ENCODE measurements at regions not wholly inside any gene's neighbourhood (a gene's known extent, or its start where the extent isn't known, plus 50 kb on each side); places are given as distances from the start of the nearest gene placed in this dataset.
"Not testable (repeated sequence)": the region's sequence is repeated elsewhere in the genome, so short reads cannot be mapped to it uniquely, and the experiment has no call there.

DNA sequence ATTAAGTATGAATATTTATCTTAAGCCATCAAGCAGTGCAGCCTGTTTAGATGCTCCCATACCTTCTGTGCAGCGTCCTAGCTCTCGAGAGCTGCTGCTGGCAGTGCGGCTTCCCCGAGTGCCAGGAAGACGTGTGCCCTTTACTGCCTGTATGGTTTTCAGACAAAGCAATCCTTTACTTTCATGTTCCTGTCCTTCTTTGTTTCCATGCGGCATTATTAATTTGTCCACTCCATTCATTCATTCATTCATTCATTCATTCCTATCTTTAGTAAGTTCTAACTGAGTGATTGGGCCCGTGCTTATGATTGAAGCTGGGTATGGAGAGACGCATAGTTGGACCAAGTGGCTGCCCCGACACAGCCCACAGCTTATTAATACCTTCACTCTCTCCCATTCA, 446.6 kb upstream of the HNRNPA3 start:
- DNase-seq (ENCODE audit: low read depth): no peak

GRCh38 chr2:176768185-176768584, 444.4 kb upstream of the HNRNPA3 start:
- no peak for DNase-seq (ENCODE audit: low read depth)

DNA sequence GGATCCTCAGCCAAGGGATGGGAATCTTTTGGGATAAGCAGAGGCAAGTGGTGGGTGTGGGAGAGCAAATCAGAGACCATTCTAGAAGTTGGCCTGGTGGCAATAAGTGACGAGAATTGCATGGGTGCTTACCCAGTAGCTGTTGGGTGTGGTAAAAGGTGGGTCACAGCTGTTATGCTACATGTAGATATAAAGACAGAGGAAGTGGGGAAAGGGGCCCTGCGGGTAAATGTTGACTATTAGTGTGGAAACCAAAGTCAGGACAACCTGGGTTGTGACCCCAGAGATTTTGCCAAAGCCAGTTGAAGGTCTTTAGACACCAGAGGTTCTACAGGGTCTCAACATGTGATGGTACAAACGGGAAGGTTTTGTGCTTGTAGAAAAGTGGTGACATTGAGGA, 443.6 kb upstream of the HNRNPA3 start:
- no peak for DNase-seq (ENCODE audit: low read depth)

- DNase-seq (ENCODE audit: low read depth): no peak
Measured at GRCh38 chr2:176769499-176770370, 442.9 kb upstream of the HNRNPA3 start.

DNA sequence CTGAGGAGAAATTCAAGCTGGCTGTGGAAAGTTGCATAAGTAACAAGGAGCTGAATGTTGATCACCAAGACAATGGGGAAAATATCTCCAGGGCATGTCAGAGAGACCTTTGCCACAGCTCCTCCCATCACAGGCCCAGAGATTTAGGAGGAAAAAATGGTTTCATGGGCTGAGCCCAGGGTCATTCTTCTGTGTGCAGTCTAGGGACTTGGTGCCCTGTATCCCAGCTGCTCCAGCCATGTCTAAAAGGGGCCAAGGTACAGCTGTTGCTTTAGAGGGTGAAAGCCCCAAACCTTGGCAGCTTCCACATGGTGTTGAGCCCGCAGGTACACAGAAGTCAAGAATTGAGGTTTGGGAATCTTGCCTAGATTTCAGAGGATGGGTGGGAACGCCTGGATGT, 439.8 kb upstream of the HNRNPA3 start:
- no peak for DNase-seq (ENCODE audit: low read depth)

- DNase-seq (ENCODE audit: low read depth): no peak
Measured at GRCh38 chr2:176774766-176775451, 437.7 kb upstream of the HNRNPA3 start.

- no peak for DNase-seq (ENCODE audit: low read depth)
Measured at GRCh38 chr2:176777262-176777661, 435.3 kb upstream of the HNRNPA3 start.

GRCh38 chr2:176779917-176780316, 432.7 kb upstream of the HNRNPA3 start:
- no peak for DNase-seq (ENCODE audit: low read depth)

DNA sequence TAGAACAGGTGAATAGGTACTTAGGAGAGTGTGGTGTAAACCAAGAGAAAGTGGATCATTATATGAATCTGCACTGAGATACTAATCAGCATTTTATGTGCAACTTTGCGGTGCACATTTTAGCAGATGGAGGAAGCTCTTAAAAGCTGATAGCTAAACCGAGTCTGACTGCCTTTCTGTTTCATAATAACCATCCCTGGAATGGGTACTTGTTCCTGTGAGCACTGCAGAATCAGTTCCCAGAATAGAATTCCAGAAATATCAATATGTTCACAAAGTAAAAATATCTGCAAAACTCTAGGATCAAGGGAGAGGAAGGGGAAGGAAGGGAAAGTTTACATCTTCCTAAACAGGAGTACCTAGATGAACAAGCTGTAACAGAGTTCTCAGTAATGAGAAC, 432.2 kb upstream of the HNRNPA3 start:
- no peak for DNase-seq (ENCODE audit: low read depth)

DNA sequence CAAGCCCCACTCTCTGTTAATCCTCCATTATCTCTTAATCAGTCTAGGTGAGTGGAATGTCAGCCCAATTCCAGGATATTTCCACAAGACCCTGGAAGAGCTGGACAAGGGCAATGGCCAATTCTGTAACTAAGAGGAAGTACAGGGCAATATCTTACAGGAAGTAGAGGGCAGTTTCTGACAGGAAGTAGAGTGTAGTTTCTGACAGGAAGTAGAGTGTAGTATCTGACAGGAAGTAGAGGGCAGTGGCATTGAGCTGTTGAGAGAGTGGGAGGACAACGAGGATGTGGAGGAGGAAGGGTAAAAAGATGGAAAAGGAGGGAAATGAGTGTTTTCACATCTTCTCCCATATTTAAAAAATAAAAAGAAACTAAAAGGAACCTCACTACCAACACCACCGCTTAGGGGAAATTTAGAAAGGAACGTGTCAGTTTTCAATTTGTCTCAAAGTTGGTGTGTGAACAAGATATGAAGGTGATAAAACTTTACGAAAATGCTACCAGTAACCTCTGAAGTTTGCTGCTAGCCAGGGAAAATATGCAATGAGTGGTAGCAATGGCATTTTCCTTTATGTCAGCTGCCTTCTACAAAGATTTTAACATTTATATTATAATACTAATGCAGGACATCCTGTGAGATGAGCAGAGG, 430.9 kb upstream of the HNRNPA3 start:
- no peak for DNase-seq (ENCODE audit: low read depth)

- DNase-seq (ENCODE audit: low read depth): no peak
Measured at GRCh38 chr2:176784633-176785200, 427.9 kb upstream of the HNRNPA3 start.

GRCh38 chr2:176789751-176790150, 422.8 kb upstream of the HNRNPA3 start:
- no peak for DNase-seq (ENCODE audit: low read depth)

- DNase-seq (ENCODE audit: low read depth): no peak
Measured at GRCh38 chr2:176790468-176790867, 422.1 kb upstream of the HNRNPA3 start.

- DNase-seq (ENCODE audit: low read depth): no peak
Measured at GRCh38 chr2:176793792-176794191, 418.8 kb upstream of the HNRNPA3 start.

DNA sequence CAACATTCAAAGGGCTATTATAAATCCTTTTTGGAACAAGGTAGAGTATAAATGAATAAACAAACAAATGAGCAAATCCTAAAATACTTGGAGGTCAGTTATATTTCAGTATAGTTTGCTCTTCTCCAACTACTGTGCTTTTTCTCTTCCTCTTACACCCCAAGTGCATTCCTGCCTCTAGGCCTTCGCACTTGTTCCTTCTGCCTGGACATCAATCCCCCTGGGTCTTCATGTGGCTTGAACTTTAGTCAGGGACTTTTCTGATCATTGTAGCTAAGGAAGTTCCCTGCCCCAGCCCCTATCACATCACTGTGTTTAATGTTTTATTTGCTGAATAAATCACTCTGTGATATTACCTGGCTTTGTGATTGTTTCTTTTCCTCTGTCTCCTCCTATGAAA, 418.2 kb upstream of the HNRNPA3 start:
- DNase-seq (ENCODE audit: low read depth): no peak

GRCh38 chr2:176795823-176796222, 416.8 kb upstream of the HNRNPA3 start:
- DNase-seq (ENCODE audit: low read depth): no peak

DNA sequence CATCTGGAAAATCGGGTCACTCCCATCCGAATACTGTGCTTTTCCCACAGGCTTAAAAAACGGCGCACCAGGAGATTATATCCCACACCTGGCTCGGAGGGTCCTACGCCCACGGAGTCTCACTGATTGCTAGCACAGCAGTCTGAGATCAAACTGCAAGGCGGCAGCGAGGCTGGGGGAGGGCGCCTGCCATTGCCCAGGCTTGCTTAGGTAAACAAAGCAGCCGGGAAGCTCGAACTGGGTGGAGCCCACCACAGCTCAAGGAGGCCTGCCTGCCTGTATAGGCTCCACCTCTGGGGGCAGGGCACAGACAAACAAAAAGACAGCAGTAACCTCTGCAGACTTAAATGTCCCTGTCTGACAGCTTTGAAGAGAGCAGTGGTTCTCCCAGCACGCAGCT, 415.9 kb upstream of the HNRNPA3 start:
- not testable (repeated sequence) for DNase-seq (ENCODE audit: low read depth)

- DNase-seq (ENCODE audit: low read depth): no peak
Measured at GRCh38 chr2:176804392-176804791, 408.2 kb upstream of the HNRNPA3 start.

- no peak for DNase-seq (ENCODE audit: low read depth)
Measured at GRCh38 chr2:176805345-176805744, 407.2 kb upstream of the HNRNPA3 start.

- no peak for DNase-seq (ENCODE audit: low read depth)
Measured at GRCh38 chr2:176812246-176812775, 400.3 kb upstream of the HNRNPA3 start.

DNA sequence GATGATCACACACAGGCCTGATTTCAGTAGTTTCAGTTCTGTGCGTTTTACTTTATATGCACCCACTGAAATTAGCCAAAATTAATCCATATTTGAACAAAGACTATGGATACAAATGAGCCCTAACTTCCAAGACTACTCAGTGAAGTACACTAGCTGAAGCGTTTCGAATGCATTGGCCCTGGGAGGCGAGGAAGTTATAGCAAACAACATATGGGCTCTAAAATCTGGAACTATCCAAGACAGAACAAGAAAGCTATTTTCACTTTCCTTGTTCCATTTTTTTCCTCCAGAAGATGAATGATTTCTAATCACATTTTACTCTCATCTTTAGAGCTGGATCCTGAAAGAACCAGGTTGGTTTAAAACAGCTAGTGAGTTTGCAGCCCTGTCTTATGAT, 399.4 kb upstream of the HNRNPA3 start:
- no peak for DNase-seq (ENCODE audit: low read depth)

GRCh38 chr2:176813621-176814049, 399.0 kb upstream of the HNRNPA3 start:
- no peak for DNase-seq (ENCODE audit: low read depth)

Measured in stimulated activated CD8-positive, alpha-beta memory T cell treated with anti-CD3 and anti-CD28 coated beads, Interleukin-12 subunit alpha, Interleukin-12 subunit beta, amount 100 ng/mL, for 1 hour (primary cell).